GM23248 (cell line): ENCODE measurements at regions not wholly inside any gene's neighbourhood (a gene's known extent, or its start where the extent isn't known, plus 50 kb on each side); places are given as distances from the start of the nearest gene placed in this dataset.

ENCODE experiments used
- EZH2 ChIP-seq: fragments of 200-600 bp; sonication (generic); IDR thresholded peaks from 2 replicates; pipeline ENCODE4 v1.6.1; 2018; ENCODE audit warnings: antibody characterized with exemption, mild to moderate bottlenecking; ENCODE audit not compliant: insufficient read depth, poor library complexity, severe bottlenecking
- EZH2phosphoT487 ChIP-seq: fragments of 200-600 bp; sonication (generic); IDR thresholded peaks from 2 replicates; pipeline ENCODE4 v1.6.1; 2018; ENCODE audit warnings: antibody characterized with exemption, moderate library complexity, mild to moderate bottlenecking, low read depth; ENCODE audit not compliant: insufficient read depth

DNA sequence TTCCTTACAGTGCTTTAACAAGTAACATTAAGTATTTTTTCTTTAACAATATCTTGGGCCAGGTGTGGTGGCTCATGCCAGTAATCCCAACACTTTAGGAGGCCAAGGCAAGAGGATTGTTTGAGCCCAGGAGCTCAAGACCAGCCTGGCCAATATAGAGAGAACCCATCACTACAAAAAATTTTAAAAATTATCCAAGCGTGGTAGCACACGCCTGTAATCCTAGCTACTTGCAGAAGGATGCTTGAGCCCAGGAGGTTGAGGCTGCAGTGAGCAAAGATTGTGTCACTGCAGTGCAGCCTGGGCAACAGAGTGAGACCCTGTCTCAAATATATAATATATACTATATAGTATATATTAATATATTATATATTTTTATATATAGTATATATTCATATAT, 162.2 kb downstream of the ZNF674 start:
- TF ChIP-seq EZH2: no peak
- TF ChIP-seq EZH2phosphoT487: no peak
